ENCODE measurements at regions not wholly inside any gene's neighbourhood (a gene's known extent, or its start where the extent isn't known, plus 50 kb on each side); places are given as distances from the start of the nearest gene placed in this dataset.

DNA sequence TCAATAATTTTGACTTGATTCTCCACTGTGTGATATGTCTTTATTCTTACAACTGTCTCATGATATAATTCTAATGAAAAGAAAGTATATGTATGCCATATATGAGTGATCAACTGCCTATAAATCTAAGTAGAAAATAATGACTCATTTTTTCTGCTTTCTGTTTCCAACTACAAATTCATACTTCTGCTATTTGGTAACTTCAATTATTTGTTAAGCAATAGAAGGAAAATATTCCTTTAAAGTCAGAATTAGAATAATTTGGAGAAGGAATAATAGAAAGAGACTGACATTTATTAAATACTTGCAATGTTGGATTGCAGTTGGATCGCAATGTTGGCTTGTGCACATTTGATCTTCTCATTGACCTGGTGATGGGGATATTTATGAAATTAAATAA, 204.2 kb upstream of the PACRGL start:
- DNase-seq: no peak
- intact Hi-C loops (cut with DNase I): no loop called here

- no peak for DNase-seq
- intact Hi-C loops (cut with DNase I): no loop called here
Observed at GRCh38 chr4:20504146-20504545, 196.1 kb upstream of the PACRGL start.

GRCh38 chr4:20505927-20506326, 194.3 kb upstream of the PACRGL start:
- DNase-seq: no peak
- intact Hi-C loops (cut with DNase I): no loop called here

DNA sequence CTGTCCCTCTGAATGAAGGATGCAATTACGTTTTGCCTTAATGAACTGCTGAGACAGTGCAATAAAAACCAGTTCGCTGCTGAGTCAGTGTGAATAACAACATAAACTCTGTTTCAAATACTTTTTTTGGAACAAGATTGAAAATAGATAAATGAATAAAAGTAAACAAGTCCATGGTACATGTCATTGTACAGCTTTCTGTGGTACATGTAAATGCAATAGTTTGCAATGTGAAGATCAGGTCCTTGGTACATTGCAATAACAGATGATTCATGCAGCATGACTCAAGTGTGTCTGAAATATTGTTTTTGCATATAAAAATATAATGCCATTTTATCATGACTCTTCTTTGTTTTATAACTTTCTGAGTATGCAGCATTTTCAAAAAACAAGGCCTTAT, 193.4 kb upstream of the PACRGL start:
- intact Hi-C loops (cut with DNase I): no loop called here
- DNase-seq: no peak

DNA sequence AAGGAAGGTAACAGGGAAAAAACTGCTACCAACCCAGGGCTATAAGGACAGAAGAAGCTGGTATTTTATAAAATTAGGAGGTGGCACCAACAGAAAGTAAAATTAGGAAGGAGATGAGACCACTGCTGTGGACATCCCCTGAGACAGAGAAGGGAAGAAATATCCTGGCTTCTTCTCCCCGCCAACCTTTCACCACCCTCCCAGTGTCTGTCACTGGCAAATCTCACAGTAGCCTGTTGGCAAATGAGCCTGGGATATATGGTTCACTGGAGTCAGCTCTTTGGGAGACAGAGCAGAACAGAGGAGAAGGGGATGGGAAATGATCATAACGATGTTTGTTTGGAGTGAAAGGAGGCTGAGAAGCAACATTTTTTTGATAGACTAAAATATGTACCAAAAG, 190.9 kb upstream of the PACRGL start:
- intact Hi-C loops (cut with DNase I): no loop called here

DNA sequence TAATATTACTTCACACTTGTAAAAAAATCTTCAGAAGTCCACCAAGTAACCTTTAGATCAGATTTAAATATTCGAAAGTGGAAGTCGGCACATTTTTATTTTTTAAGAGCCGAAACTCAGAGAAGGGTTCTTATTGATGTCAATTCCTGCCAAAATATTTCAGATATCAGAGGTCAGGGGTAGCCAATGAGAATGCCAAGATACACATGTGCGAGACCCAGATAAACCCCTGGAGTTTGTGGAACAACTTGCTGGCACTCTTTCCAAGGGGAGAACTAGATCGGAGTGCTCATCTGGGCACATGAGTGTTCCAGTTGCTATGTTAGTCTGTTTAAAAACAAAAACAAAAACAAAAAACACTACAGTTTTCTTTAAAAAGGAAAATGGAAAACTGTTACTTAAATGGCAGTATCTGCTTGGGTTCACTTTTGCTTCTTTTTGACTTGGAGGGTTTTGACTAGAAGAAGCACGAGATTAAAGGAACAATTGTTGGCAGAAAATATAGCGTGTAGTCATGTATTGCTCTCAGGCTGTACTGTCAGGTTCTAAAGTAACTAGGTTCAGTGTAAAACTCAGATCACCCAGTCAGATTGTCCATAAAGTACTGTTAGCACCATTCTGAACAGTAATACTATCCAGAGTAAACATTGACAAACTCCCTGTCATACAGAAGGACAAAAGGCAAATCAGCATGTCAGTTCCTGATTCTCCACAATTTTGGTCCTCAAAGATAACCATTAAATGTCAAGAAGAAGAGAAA, 188.0 kb upstream of the PACRGL start:
- intact Hi-C loops (cut with DNase I): no loop called here
- DNase-seq: no peak

More for the DNA sequence above, 190.9 kb upstream of the PACRGL start:
- DNase-seq: no peak

- intact Hi-C loops (cut with DNase I): no loop called here
- DNase-seq: no peak
Observed at GRCh38 chr4:20512985-20513384, 187.3 kb upstream of the PACRGL start.

DNA sequence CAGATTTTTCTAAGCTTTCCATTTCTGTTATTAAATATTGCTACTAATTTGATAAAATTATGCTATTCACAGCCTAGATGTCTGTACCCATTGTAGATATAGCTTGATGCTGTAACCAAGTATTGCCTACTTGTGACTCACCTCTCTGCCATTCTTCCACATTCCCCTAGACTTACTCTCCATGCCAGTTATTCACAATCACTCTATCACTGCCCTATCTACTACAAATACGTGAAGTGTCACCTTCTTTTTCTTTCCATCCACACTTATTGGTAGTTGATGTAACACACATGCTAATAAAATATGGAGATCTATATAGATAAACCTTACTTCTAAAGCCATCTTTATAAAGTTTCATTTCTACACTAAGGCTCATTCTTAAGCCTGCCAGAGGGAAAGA, 179.4 kb upstream of the PACRGL start:
- no peak for DNase-seq
- intact Hi-C loops (cut with DNase I): no loop called here

- no peak for DNase-seq
- intact Hi-C loops (cut with DNase I): no loop called here
Observed at GRCh38 chr4:20528508-20528907, 171.8 kb upstream of the PACRGL start.

DNA sequence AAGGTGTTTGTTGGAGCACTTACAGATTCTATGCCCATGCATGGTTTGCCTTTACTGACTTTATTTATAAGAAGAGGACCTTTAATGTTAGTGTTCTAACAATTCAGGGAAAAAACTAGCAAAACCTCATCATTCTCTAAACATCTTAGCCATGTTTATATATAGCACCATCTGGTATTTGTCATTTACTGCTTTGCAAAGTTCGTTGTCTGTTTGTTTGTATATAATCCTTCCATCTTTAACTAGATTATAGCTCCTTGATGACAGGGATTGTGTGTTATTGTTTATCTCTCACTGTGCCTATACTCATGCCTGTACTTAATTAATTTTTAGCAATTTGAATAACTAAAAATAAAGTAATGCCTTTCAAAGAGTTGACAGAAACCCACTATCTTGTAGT, 170.6 kb upstream of the PACRGL start:
- intact Hi-C loops (cut with DNase I): no loop called here
- no peak for DNase-seq

- intact Hi-C loops (cut with DNase I): no loop called here
- DNase-seq: no peak
Observed at GRCh38 chr4:20532116-20532790, 168.0 kb upstream of the PACRGL start.

GRCh38 chr4:20532871-20533870, 167.1 kb upstream of the PACRGL start:
- intact Hi-C loops (cut with DNase I): no loop called here
- DNase-seq: no peak

DNA sequence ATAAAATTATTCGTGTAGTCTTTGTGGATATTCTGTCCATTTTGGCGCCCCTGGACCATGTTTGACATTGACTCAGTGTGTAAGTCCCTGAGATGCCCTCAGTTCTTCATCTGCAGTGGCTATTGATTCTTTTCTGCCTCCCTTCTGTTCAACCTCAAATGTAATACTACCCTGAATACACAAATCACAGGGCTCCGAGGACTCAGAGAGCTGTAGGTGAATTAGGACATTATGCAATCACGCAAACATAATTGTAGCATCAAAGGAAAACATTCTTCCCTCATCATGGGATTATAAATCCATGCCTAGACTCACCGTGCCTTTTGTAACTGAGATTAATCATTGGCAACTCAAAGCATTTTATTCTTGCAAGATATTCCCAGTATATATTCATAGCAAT, 161.4 kb upstream of the PACRGL start:
- intact Hi-C loops (cut with DNase I): no loop called here
- no peak for DNase-seq

DNA sequence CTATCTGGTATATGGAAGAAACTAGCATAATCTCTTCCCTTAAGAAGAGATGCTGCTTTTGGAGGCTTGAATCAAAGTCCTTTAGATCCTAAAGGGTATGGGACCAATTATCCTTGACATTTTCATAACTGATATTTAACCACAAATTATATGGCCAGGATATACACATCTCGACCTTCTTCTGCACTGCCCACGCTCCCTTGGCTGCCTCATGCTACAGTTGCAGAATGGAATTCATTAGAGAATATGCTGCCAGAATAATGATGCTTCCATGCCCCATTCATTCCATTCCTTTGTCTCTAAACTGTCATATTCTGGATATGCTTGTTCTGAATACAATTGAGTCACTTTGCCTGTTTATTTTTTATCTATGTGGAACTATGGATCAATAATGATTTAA, 157.1 kb upstream of the PACRGL start:
- intact Hi-C loops (cut with DNase I): loop anchor here (10.0 kb wide), 1 partner anchor 118 kb away; no protein-coding TSS in a partner anchor

GRCh38 chr4:20544645-20545044, 155.6 kb upstream of the PACRGL start:
- intact Hi-C loops (cut with DNase I): loop anchor here (5.0 to 10.0 kb wide), 2 partner anchors 120 to 242 kb away; no protein-coding TSS in a partner anchor
- DNase-seq: no peak

More for the DNA sequence above, 157.1 kb upstream of the PACRGL start:
- DNase-seq: no peak

DNA sequence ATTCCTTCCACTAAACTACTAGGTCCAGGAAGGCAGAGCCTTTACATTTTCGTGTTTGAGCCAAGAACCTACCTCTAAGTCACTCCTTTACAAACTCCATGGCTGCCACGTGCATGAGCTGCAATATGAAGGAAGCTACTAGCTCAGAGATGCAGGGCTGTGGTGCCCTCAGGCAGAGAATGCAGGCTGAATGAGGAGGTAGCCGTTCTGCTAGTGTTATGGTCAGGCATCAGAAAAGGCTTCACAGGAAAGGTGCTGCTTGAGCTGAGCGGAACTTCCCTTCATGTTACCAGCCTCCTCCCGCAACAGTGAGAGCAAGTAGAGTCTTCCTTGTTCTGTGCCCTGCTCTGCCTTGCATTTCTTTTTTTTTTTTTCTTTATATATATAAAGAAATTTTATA, 148.3 kb upstream of the PACRGL start:
- intact Hi-C loops (cut with DNase I): no loop called here
- DNase-seq: no peak

DNA sequence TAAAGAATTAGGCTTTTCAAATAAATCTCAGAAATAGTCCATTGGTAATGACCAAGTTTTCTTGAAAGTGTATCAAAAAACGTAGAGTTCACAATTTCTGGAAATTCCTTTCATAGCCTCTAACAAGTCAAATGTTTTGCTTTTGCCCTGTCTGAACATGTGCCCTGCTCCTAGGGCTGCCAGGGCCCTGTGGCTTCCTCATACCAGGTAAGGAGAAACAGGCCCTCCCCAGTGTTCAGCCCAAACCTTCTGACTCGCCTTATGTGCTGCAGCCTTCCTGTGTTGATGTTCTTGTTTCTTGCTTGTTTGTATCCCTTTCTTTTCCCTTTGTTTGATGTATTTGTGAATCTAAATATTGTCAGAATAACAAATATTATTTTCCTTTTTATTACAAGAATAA, 146.1 kb upstream of the PACRGL start:
- intact Hi-C loops (cut with DNase I): no loop called here
- DNase-seq: no peak

DNA sequence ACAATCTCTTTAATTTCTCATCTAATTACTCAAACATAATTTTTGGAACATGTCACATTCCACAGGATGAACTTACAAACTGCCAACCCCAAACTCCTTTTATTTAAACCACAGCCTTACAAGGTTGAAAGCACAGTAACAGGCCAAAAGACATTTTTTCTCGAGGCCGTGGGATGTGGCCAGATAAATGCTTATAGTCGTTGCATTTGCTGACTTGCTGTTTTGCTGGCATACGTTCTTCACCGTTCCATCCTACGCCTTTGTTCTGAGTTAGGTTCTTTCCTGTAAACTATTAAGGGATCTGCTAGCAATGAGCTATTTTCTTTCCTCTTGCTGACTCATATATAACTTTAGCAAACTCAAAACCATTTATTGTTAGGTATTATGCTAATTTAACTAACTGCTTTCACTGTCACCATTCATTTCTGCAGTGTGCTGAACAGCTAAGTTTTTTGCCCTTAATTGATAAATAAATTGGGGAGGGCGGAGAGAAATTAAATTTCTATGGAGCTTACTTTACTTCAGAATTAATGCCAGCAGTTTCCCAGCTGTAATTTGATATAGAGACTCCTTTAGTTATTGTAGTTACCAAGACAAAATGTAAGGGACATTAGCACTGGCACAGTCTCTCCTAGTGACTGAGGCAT, 135.1 kb upstream of the PACRGL start:
- DNase-seq: no peak

GRCh38 chr4:20570981-20571715, 129.1 kb upstream of the PACRGL start:
- DNase-seq: no peak
- intact Hi-C loops (cut with DNase I): no loop called here

More for the DNA sequence above, 135.1 kb upstream of the PACRGL start:
- intact Hi-C loops (cut with DNase I): no loop called here

- intact Hi-C loops (cut with DNase I): no loop called here
- no peak for DNase-seq
Observed at GRCh38 chr4:20572976-20573375, 127.3 kb upstream of the PACRGL start.
